NT2/D1 (cell line): ENCODE measurements at regions not wholly inside any gene's neighbourhood (a gene's known extent, or its start where the extent isn't known, plus 50 kb on each side); places are given as distances from the start of the nearest gene placed in this dataset.

Experiments
- SUZ12 ChIP-seq: IDR thresholded peaks from 2 replicates; pipeline ENCODE4 v1.6.1; 2011; ENCODE audit not compliant: insufficient read length, insufficient read depth; ENCODE audit errors: extremely low read depth
- YY1 ChIP-seq: IDR thresholded peaks from 2 replicates; pipeline ENCODE4 v1.6.1; 2011; ENCODE audit not compliant: insufficient read length, insufficient read depth
- ZNF274 ChIP-seq: IDR thresholded peaks from 2 replicates; pipeline ENCODE4 v1.6.1; 2011; ENCODE audit warnings: mild to moderate bottlenecking, low read depth, low read length

DNA sequence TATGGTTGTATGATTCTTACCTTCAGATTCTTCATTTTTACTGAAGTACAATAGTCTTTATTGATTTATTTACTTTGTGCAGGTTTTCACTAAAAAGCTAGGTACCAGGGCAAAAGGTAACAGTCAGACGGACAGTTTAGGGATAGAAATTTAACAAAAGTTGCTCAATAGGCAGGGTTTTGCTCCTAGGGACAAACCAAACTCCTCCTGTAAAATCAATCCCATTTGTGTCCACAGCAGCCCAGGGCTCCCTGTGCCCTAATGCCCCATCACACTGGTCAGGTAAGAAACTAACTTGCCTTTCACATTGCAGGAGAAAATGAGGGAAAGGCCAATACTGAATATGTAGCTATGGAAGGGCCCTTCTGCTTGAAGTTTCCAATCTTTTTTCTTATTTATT lies 410.9 kb downstream of the EPHA4 start:
- TF ChIP-seq YY1, result no peak
- no peak for TF ChIP-seq SUZ12
- no peak for TF ChIP-seq ZNF274
